PC-9 (cell line): ENCODE measurements at regions not wholly inside any gene's neighbourhood (a gene's known extent, or its start where the extent isn't known, plus 50 kb on each side); places are given as distances from the start of the nearest gene placed in this dataset.

Experiments used
- CTCF ChIP-seq: fragments of 200-600 bp; sonication (generic); conservative IDR thresholded peaks from 2 replicates; pipeline ENCODE4 v1.6.1; 2017; ENCODE audit warnings: mixed run types, antibody characterized with exemption, mild to moderate bottlenecking, moderate library complexity
- EZH2 ChIP-seq: fragments of 200-600 bp; sonication (generic); IDR thresholded peaks from 2 replicates; pipeline ENCODE4 v1.8.0; 2017; ENCODE audit warnings: antibody characterized with exemption, low read depth

GRCh38 chr13:108486096-108486495 lies 143.3 kb upstream of the MYO16 start:
- TF ChIP-seq CTCF (no peak), EZH2 (no peak)
